ENCODE measurements at regions not wholly inside any gene's neighbourhood (a gene's known extent, or its start where the extent isn't known, plus 50 kb on each side); places are given as distances from the start of the nearest gene placed in this dataset.

DNA sequence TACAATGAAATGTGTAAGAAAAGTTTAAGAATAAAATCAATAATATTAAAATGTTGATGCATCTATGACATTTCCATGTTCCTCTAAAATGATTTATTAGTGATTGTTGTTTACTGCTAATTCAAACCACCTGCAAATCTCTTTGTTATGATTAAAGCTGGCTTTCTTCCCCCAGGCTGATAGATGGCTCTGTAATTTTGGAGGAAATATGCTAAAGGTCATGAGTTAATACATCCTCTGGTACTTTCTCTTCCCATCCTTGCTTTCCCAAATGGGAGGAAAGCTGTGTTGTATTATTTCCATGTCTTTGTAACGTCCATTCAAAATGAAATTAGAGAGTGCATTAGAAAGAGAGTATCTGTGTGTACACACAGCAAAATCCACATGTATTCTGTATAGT lies 139.5 kb upstream of the TMCO5A start:
- Histone ChIP-seq H3K79me2 (ENCODE audit: insufficient read depth) (no peaks in the 10 kb centered on the region), H3K9me2 (no peaks in the 10 kb centered on the region), H3F3A (replicated peaks; ENCODE audit: insufficient read depth) (no peaks in the 10 kb centered on the region), H3K27ac (ENCODE audit: low read depth in 2 of 2, low read length in 1 of 2) (peak overlapping the region; percentile 23 to 99; a peak in 3 of 4 replicates), H3K4me2 (no peak overlapping the region), H3K9ac (no peak overlapping the region), H3K27me3 (ENCODE audit: insufficient read depth) (no peaks in the 10 kb centered on the region), H3K9me3 (no peaks in the 10 kb centered on the region), H3K4me3 (ENCODE audit: low read depth in 2 of 2, low read length in 1 of 2) (no peak overlapping the region), H4K20me1 (ENCODE audit: insufficient read depth) (no peaks in the 10 kb centered on the region), H2AFZ (ENCODE audit: low read depth) (no peak overlapping the region), H3K4me1 (ENCODE audit: control insufficient read depth in 1 of 2, insufficient read depth in 2 of 2, low read depth in 1 of 2, low read length in 1 of 2) (peaks cover 9 to 32% of the 10 kb centered on the region in 2 experiments; a peak in 2 of 4 replicates), H3K36me3 (replicated peaks in 1 of 2; ENCODE audit: control insufficient read depth in 1 of 2, insufficient read depth in 2 of 2, low read length in 1 of 2) (no peaks in the 10 kb centered on the region)
- WGBS (ENCODE audit: low lambda C conversion rate) = 14% methylated on average over 1 of the region's 1 CpG
- peak; percentile 74 for DNase-seq
- CTCF ChIA-PET = interaction anchor here (0.6 to 5.2 kb wide), 25 partner anchors 9 to 912 kb away, joined by 3 to 74 read pairs (median 6); partner anchors contain the start of gene MEIS2
- POLR2A ChIA-PET = interaction anchor here (1.0 to 3.1 kb wide), 8 partner anchors 24 to 695 kb away, joined by 3 to 25 read pairs (median 8); partner anchors contain the start of gene MEIS2
- TF ChIP-seq RCOR1 (IDR thresholded peaks at IDR 0.05; ENCODE audit: low read length) (peak; percentile 83; the same call in 1 of the 2 replicates), POLR2AphosphoS5 (IDR thresholded peaks at IDR 0.05; ENCODE audit: low read depth, low read length) (no peak), TCF12 (IDR thresholded peaks at IDR 0.05) (peak; percentile 80), MEF2A (IDR thresholded peaks at IDR 0.05; ENCODE audit: borderline replicate concordance, low read depth) (no peak), RFX5 (IDR thresholded peaks at IDR 0.05; ENCODE audit: low read length) (peak; percentile 22; the same call in 1 of the 2 replicates), MXI1 (IDR thresholded peaks at IDR 0.05; ENCODE audit: low read depth, low read length) (0 out of 2 replicates have a peak, but pooled peaks have one; percentile 8), CHD2 (IDR thresholded peaks at IDR 0.05; ENCODE audit: low read length, partially characterized antibody) (peak; percentile 75), RAD21 (IDR thresholded peaks at IDR 0.05; ENCODE audit: low read length) (peak; percentile 56), SMC3 (IDR thresholded peaks at IDR 0.05; ENCODE audit: low read depth, low read length) (peak; percentile 19; the same call in 1 of the 2 replicates), EP300 (IDR thresholded peaks at IDR 0.05; ENCODE audit: borderline replicate concordance in 1 of 2, low read depth in 1 of 2, low read length in 1 of 2) (peak; percentile 11 to 99; a peak in 2 of 4 replicates), GATA2 (CRISPR knock-in tag; IDR thresholded peaks at IDR 0.05) (peak; percentile 72), FOXJ3 (CRISPR knock-in tag; IDR thresholded peaks at IDR 0.05) (peak; percentile 92)
- TF ChIP-seq, protein P1, sequence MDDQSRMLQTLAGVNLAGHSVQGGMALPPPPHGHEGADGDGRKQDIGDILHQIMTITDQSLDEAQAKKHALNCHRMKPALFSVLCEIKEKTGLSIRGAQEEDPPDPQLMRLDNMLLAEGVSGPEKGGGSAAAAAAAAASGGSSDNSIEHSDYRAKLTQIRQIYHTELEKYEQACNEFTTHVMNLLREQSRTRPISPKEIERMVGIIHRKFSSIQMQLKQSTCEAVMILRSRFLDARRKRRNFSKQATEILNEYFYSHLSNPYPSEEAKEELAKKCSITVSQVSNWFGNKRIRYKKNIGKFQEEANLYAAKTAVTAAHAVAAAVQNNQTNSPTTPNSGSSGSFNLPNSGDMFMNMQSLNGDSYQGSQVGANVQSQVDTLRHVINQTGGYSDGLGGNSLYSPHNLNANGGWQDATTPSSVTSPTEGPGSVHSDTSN (IDR thresholded peaks at IDR 0.05) = peak; percentile 56
- TF ChIP-seq, protein P2, sequence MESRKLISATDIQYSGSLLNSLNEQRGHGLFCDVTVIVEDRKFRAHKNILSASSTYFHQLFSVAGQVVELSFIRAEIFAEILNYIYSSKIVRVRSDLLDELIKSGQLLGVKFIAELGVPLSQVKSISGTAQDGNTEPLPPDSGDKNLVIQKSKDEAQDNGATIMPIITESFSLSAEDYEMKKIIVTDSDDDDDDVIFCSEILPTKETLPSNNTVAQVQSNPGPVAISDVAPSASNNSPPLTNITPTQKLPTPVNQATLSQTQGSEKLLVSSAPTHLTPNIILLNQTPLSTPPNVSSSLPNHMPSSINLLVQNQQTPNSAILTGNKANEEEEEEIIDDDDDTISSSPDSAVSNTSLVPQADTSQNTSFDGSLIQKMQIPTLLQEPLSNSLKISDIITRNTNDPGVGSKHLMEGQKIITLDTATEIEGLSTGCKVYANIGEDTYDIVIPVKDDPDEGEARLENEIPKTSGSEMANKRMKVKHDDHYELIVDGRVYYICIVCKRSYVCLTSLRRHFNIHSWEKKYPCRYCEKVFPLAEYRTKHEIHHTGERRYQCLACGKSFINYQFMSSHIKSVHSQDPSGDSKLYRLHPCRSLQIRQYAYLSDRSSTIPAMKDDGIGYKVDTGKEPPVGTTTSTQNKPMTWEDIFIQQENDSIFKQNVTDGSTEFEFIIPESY (IDR thresholded peaks at IDR 0.05; ENCODE audit: borderline replicate concordance, low read depth) = no peak

DNA sequence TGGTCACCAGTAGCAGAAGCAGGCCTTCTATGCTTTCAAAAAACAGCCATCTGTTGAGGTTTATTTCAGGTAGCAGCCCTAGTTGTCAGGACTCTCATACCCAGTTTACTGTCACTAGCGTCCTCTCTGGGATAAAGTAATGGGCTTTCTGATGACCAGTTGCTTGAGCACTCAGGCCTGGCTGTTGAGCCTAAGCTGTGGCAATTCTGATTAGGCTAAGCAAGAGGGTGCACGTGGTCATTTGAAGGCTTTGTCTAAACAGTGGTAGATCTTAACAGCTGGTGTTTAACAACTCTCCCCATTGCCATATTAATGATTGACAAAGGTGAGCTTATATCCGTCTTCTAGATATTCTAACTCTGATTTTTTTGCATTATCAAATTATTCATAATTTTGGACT lies 132.9 kb upstream of the TMCO5A start:
- Histone ChIP-seq H3K4me1 (ENCODE audit: control insufficient read depth in 1 of 2, insufficient read depth in 2 of 2, low read depth in 1 of 2, low read length in 1 of 2) (peaks cover 0 to 8% of the 10 kb centered on the region in 2 experiments; a peak in 2 of 4 replicates), H3F3A (replicated peaks; ENCODE audit: insufficient read depth) (no peaks in the 10 kb centered on the region), H3K9ac (no peak overlapping the region), H2AFZ (ENCODE audit: low read depth) (no peak overlapping the region), H3K4me2 (no peak overlapping the region), H3K27ac (ENCODE audit: low read depth in 2 of 2, low read length in 1 of 2) (no peak overlapping the region; a peak in 1 of 4 replicates), H3K36me3 (replicated peaks in 1 of 2; ENCODE audit: control insufficient read depth in 1 of 2, insufficient read depth in 2 of 2, low read length in 1 of 2) (no peaks in the 10 kb centered on the region), H3K27me3 (ENCODE audit: insufficient read depth) (no peaks in the 10 kb centered on the region), H3K9me3 (no peaks in the 10 kb centered on the region), H3K79me2 (ENCODE audit: insufficient read depth) (no peaks in the 10 kb centered on the region), H3K9me2 (no peaks in the 10 kb centered on the region), H4K20me1 (ENCODE audit: insufficient read depth) (no peaks in the 10 kb centered on the region), H3K4me3 (ENCODE audit: low read depth in 2 of 2, low read length in 1 of 2) (no peak overlapping the region)
- ChIA-PET POLR2A (no interaction called here), CTCF (interaction anchor here (0.9 kb wide), 1 partner anchor 11 kb away, joined by 4 read pairs; no protein-coding TSS in a partner anchor)
- 68% methylated on average over 3 of the region's 3 CpGs for WGBS (ENCODE audit: low lambda C conversion rate)
- TF ChIP-seq EP300 (IDR thresholded peaks at IDR 0.05; ENCODE audit: borderline replicate concordance in 1 of 2, low read depth in 1 of 2, low read length in 1 of 2) = no peak
- DNase-seq = no peak

Data from SK-N-SH (cell line).